SK-N-SH (cell line): ENCODE measurements at regions not wholly inside any gene's neighbourhood (a gene's known extent, or its start where the extent isn't known, plus 50 kb on each side); places are given as distances from the start of the nearest gene placed in this dataset.

Experiments used
- CTCF ChIA-PET: fragments of 300-600, 350-600 bp; formaldehyde crosslinking; extraction: SDS; loops from one replicate; lab custom pipeline; 2021; lab: Yijun Ruan, JAX
- POLR2A ChIA-PET: fragments of 350-600 bp; sonication (Branson Sonifier 250); formaldehyde crosslinking; extraction: SDS; loops from one replicate; lab custom pipeline; 2020; ENCODE audit warnings: antibody characterized with exemption, inconsistent platforms; lab: Yijun Ruan, JAX
- DNase-seq: peaks from one replicate; pipeline ENCODE4 v3.0.0; 2012
- H2AFZ ChIP-seq: fragments of 200-600 bp; sonication (generic); 2 replicates; pipeline ENCODE4 v1.8.1; 2016; ENCODE audit warnings: antibody characterized with exemption, mild to moderate bottlenecking, low read depth
- H3F3A ChIP-seq: fragments of 200-600 bp; sonication (generic); replicated peaks from 2 replicates; pipeline ENCODE3; 2016; ENCODE audit warnings: antibody characterized with exemption, mild to moderate bottlenecking; ENCODE audit not compliant: insufficient read depth
- H3K27ac ChIP-seq, 2 experiments: fragments of 200-500 bp in 1 of 2; fragments of 200-600 bp in 1 of 2; sonication (Bioruptor generic) in 1 of 2; sonication (generic), shearing (Covaris generic) in 1 of 2; 2 replicates each; pipeline versions ENCODE4 v1.5.1 to v1.6.1; 2014 to 2016; ENCODE audit warnings: low read depth in 2 of 2, inconsistent platforms in 1 of 2, low read length in 1 of 2, mild to moderate bottlenecking in 1 of 2, mixed read lengths in 1 of 2
- H3K27me3 ChIP-seq: fragments of 200-600 bp; sonication (generic), shearing (Covaris generic); 2 replicates; pipeline ENCODE4 v1.6.1; 2016; ENCODE audit warnings: mixed run types; ENCODE audit not compliant: insufficient read depth
- H3K36me3 ChIP-seq, 2 experiments: fragments of 200-500 bp in 1 of 2; fragments of 200-600 bp in 1 of 2; sonication (Bioruptor generic) in 1 of 2; sonication (generic) in 1 of 2; replicated peaks in 1 of 2; 2 replicates each; pipeline versions ENCODE3 to v1.5.1; 2014 to 2016; ENCODE audit warnings: low read length in 1 of 2, mild to moderate bottlenecking in 1 of 2; ENCODE audit not compliant: insufficient read depth in 2 of 2, control insufficient read depth in 1 of 2
- H3K4me1 ChIP-seq, 2 experiments: fragments of 200-500 bp in 1 of 2; fragments of 200-600 bp in 1 of 2; sonication (Bioruptor generic) in 1 of 2; sonication (generic), shearing (Covaris generic) in 1 of 2; 2 replicates each; pipeline versions ENCODE4 v1.5.1 to v1.6.1; 2014 to 2016; ENCODE audit warnings: low read depth in 1 of 2, low read length in 1 of 2, mixed run types in 1 of 2; ENCODE audit not compliant: insufficient read depth in 2 of 2, control insufficient read depth in 1 of 2
- H3K4me2 ChIP-seq: fragments of 200-600 bp; sonication (generic), shearing (Covaris generic); 2 replicates; pipeline ENCODE4 v1.6.1; 2017; ENCODE audit warnings: mixed run types
- H3K4me3 ChIP-seq, 2 experiments: fragments of 200-500 bp in 1 of 2; fragments of 200-600 bp in 1 of 2; sonication (Bioruptor generic) in 1 of 2; sonication (generic), shearing (Covaris generic) in 1 of 2; 2 replicates each; pipeline versions ENCODE4 v1.5.1 to v1.8.1; 2014 to 2016; ENCODE audit warnings: low read depth in 2 of 2, inconsistent platforms in 1 of 2, low read length in 1 of 2, mild to moderate bottlenecking in 1 of 2, mixed read lengths in 1 of 2, moderate library complexity in 1 of 2
- H3K79me2 ChIP-seq: fragments of 200-600 bp; sonication (generic); 2 replicates; pipeline ENCODE4 v1.8.1; 2017; ENCODE audit warnings: mild to moderate bottlenecking; ENCODE audit not compliant: insufficient read depth
- H3K9ac ChIP-seq: fragments of 200-600 bp; sonication (generic); 2 replicates; pipeline ENCODE4 v1.6.1; 2017; ENCODE audit warnings: mixed run types
- H3K9me2 ChIP-seq: fragments of 200-600 bp; sonication (generic); 2 replicates; pipeline ENCODE4 v1.6.1; 2017; ENCODE audit warnings: mixed run types
- H3K9me3 ChIP-seq: fragments of 200-600 bp; sonication (generic); 2 replicates; pipeline ENCODE4 v1.6.1; 2017; ENCODE audit warnings: mixed run types, mild to moderate bottlenecking, moderate library complexity
- H4K20me1 ChIP-seq: fragments of 200-600 bp; sonication (generic); 2 replicates; pipeline ENCODE4 v1.6.1; 2017; ENCODE audit warnings: mild to moderate bottlenecking, mixed run types; ENCODE audit not compliant: insufficient read depth
- CHD2 ChIP-seq: fragments of 150-350 bp; IDR thresholded peaks from 2 replicates; pipeline ENCODE4 v1.6.1; 2018; ENCODE audit warnings: low read length; ENCODE audit not compliant: partially characterized antibody
- ELF1 ChIP-seq: IDR thresholded peaks from 2 replicates; pipeline ENCODE4 v1.4.0; 2012
- EZH2phosphoT487 ChIP-seq: fragments of 200-600 bp; sonication (generic); IDR thresholded peaks from 2 replicates; pipeline ENCODE4 v1.6.1; 2017; ENCODE audit warnings: low read depth, mixed run types, mild to moderate bottlenecking, antibody characterized with exemption, moderate library complexity, borderline replicate concordance
- FOSL2 ChIP-seq: IDR thresholded peaks from 2 replicates; pipeline ENCODE4 v1.4.0; 2012; ENCODE audit warnings: low read depth, mild to moderate bottlenecking, moderate library complexity, borderline replicate concordance
- FOXJ3 ChIP-seq: sonication (generic); formaldehyde crosslinking; IDR thresholded peaks from 2 replicates; pipeline ENCODE4 v1.5.1; 2020; ENCODE audit warnings: mild to moderate bottlenecking, missing genetic modification reagents
- FOXM1 ChIP-seq: IDR thresholded peaks from 2 replicates; pipeline ENCODE4 v1.4.0; 2012; ENCODE audit warnings: low read depth, mild to moderate bottlenecking
- GABPA ChIP-seq: IDR thresholded peaks from 2 replicates; pipeline ENCODE4 v1.4.0; 2012; ENCODE audit warnings: low read depth, mild to moderate bottlenecking
- JUND ChIP-seq: IDR thresholded peaks from 2 replicates; pipeline ENCODE4 v1.4.0; 2012
- MXI1 ChIP-seq: IDR thresholded peaks from 2 replicates; pipeline ENCODE4 v1.6.1; 2012; ENCODE audit warnings: mild to moderate bottlenecking, low read depth, low read length, improper control_type of control experiment
- NRF1 ChIP-seq: IDR thresholded peaks from 2 replicates; pipeline ENCODE4 v1.6.1; 2012; ENCODE audit warnings: low read depth, mild to moderate bottlenecking, low read length
- RAD21 ChIP-seq: IDR thresholded peaks from 2 replicates; pipeline ENCODE4 v1.6.1; 2012; ENCODE audit warnings: mild to moderate bottlenecking, low read length
- RCOR1 ChIP-seq: fragments of 150-350 bp; IDR thresholded peaks from 2 replicates; pipeline ENCODE4 v1.6.1; 2017; ENCODE audit warnings: antibody characterized with exemption, low read length
- RFX5 ChIP-seq: IDR thresholded peaks from 2 replicates; pipeline ENCODE4 v1.6.1; 2012; ENCODE audit warnings: mild to moderate bottlenecking, improper control_type of control experiment, low read length
- TAF1 ChIP-seq: IDR thresholded peaks from 2 replicates; pipeline ENCODE4 v1.6.1; 2012; ENCODE audit warnings: low read depth, mild to moderate bottlenecking, low read length, moderate library complexity, borderline replicate concordance
- TCF12 ChIP-seq: IDR thresholded peaks from 2 replicates; pipeline ENCODE4 v1.4.0; 2012
- TEAD4 ChIP-seq: IDR thresholded peaks from 2 replicates; pipeline ENCODE4 v1.4.0; 2012; ENCODE audit warnings: mild to moderate bottlenecking, borderline replicate concordance; ENCODE audit not compliant: insufficient read depth
- YY1 ChIP-seq: IDR thresholded peaks from 2 replicates; pipeline ENCODE4 v1.4.0; 2012; ENCODE audit warnings: low read depth, mild to moderate bottlenecking
- WGBS: methylation state at CpG from one replicate; pipeline ENCODE4 v1.1.6; 2017; ENCODE audit warnings: low lambda C conversion rate; 5-methylcytosine and 5-hydroxymethylcytosine counted together
- TF ChIP-seq, protein P1 (sequence below): IDR thresholded peaks from 2 replicates; pipeline ENCODE4 v1.4.0; 2012; ENCODE audit warnings: low read depth, borderline replicate concordance
- TF ChIP-seq, protein P2 (sequence below): fragments of 150-350 bp; IDR thresholded peaks from 2 replicates; pipeline ENCODE4 v1.6.1; 2016; ENCODE audit warnings: mild to moderate bottlenecking, low read depth, low read length
- TF ChIP-seq, protein P3 (sequence below): fragments of 200-600 bp; sonication (generic); IDR thresholded peaks from 2 replicates; pipeline ENCODE4 v1.6.1; 2017; ENCODE audit warnings: antibody characterized with exemption, mild to moderate bottlenecking, moderate library complexity
- TF ChIP-seq, protein P4 (sequence below): fragments of 150-350 bp; IDR thresholded peaks from 2 replicates; pipeline ENCODE4 v1.6.1; 2017; ENCODE audit warnings: antibody characterized with exemption, low read length, low read depth, borderline replicate concordance

DNA sequence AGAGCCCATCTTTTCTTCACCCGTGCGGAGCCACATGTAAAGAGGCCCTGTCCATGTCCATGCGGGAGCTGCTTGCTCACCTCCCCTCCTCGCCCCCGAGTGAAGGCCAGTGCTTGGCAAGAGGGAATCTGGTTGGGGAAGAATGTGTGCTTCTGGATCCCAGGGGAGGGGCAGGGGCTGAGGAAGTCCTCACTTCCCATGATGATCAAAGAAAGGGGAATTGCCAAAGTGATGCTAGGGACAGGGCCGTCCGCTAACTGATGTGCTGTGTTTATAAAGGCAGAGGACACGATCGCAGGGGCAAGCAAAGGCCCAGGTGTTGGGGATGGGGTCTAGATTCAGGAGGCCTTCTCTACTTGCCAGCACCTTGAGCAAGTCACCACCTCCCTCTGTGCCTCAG is 137.4 kb upstream of the PRMT8 start:
- Histone ChIP-seq H4K20me1 (no peaks in the 10 kb centered on the region), H3K4me3 (no peak overlapping the region), H3F3A (no peaks in the 10 kb centered on the region), H3K27me3 (no peaks in the 10 kb centered on the region; the same call in 1 of the 2 replicates), H3K9me2 (no peaks in the 10 kb centered on the region), H3K27ac (no peak overlapping the region), H3K4me1 (no peaks in the 10 kb centered on the region), H3K4me2 (no peak overlapping the region), H3K36me3 (no peaks in the 10 kb centered on the region), H3K79me2 (no peaks in the 10 kb centered on the region), H3K9me3 (no peaks in the 10 kb centered on the region), H2AFZ (no peak overlapping the region), H3K9ac (no peak overlapping the region)
- TF ChIP-seq NRF1: no peak
- TF ChIP-seq, protein P1, sequence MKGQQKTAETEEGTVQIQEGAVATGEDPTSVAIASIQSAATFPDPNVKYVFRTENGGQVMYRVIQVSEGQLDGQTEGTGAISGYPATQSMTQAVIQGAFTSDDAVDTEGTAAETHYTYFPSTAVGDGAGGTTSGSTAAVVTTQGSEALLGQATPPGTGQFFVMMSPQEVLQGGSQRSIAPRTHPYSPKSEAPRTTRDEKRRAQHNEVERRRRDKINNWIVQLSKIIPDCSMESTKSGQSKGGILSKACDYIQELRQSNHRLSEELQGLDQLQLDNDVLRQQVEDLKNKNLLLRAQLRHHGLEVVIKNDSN: no peak
- no peak for TF ChIP-seq EZH2phosphoT487
- TF ChIP-seq RCOR1: no peak
- no peak for TF ChIP-seq ELF1
- TF ChIP-seq, protein P2, sequence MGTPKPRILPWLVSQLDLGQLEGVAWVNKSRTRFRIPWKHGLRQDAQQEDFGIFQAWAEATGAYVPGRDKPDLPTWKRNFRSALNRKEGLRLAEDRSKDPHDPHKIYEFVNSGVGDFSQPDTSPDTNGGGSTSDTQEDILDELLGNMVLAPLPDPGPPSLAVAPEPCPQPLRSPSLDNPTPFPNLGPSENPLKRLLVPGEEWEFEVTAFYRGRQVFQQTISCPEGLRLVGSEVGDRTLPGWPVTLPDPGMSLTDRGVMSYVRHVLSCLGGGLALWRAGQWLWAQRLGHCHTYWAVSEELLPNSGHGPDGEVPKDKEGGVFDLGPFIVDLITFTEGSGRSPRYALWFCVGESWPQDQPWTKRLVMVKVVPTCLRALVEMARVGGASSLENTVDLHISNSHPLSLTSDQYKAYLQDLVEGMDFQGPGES: no peak
- TF ChIP-seq, protein P3, sequence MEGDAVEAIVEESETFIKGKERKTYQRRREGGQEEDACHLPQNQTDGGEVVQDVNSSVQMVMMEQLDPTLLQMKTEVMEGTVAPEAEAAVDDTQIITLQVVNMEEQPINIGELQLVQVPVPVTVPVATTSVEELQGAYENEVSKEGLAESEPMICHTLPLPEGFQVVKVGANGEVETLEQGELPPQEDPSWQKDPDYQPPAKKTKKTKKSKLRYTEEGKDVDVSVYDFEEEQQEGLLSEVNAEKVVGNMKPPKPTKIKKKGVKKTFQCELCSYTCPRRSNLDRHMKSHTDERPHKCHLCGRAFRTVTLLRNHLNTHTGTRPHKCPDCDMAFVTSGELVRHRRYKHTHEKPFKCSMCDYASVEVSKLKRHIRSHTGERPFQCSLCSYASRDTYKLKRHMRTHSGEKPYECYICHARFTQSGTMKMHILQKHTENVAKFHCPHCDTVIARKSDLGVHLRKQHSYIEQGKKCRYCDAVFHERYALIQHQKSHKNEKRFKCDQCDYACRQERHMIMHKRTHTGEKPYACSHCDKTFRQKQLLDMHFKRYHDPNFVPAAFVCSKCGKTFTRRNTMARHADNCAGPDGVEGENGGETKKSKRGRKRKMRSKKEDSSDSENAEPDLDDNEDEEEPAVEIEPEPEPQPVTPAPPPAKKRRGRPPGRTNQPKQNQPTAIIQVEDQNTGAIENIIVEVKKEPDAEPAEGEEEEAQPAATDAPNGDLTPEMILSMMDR: no peak
- POLR2A ChIA-PET: no interaction called here
- no peak for DNase-seq
- 52% methylated on average over 8 of the region's 9 CpGs for WGBS
- CTCF ChIA-PET: interaction anchor here (0.8 to 2.6 kb wide), 3 partner anchors 11 to 450 kb away, joined by 3 to 6 read pairs (median 5); no protein-coding TSS in a partner anchor

DNA sequence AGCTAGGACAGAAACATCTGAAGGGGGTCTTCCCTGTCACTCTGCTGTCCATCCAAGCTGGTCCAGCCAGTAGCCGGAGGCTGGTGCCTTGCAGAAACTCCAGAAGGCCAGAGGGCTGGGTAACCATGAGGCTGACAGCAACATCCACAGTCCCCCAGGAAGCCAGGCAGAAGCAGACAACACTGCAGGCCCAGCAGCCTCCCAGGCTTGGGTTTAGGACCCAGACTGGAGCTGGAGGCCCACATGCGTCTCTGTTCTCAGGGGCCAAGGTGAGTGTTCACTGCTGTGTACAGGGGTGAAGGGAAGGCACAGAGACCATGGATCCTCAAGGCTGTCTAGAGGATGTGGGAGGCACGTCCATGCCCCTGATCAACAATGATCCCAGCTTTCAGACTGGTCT is 136.4 kb upstream of the PRMT8 start:
- Histone ChIP-seq H3K36me3 (no peaks in the 10 kb centered on the region), H3K9ac (no peak overlapping the region), H3K4me2 (no peak overlapping the region), H3K79me2 (no peaks in the 10 kb centered on the region), H2AFZ (no peak overlapping the region), H3K27ac (no peak overlapping the region), H3K4me3 (no peak overlapping the region), H3F3A (no peaks in the 10 kb centered on the region), H3K9me2 (no peaks in the 10 kb centered on the region), H3K27me3 (peaks cover 5% of the 10 kb centered on the region), H3K4me1 (no peaks in the 10 kb centered on the region), H4K20me1 (no peaks in the 10 kb centered on the region), H3K9me3 (no peaks in the 10 kb centered on the region)
- POLR2A ChIA-PET: no interaction called here
- no peak for DNase-seq
- WGBS: 21% methylated on average over 2 of the region's 3 CpGs
- no peak for TF ChIP-seq RCOR1
- TF ChIP-seq JUND: no peak
- TF ChIP-seq, protein P4, sequence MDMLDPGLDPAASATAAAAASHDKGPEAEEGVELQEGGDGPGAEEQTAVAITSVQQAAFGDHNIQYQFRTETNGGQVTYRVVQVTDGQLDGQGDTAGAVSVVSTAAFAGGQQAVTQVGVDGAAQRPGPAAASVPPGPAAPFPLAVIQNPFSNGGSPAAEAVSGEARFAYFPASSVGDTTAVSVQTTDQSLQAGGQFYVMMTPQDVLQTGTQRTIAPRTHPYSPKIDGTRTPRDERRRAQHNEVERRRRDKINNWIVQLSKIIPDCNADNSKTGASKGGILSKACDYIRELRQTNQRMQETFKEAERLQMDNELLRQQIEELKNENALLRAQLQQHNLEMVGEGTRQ: no peak
- no peak for TF ChIP-seq FOSL2
- no peak for TF ChIP-seq FOXM1
- no peak for TF ChIP-seq NRF1
- no peak for TF ChIP-seq CHD2
- TF ChIP-seq RFX5: no peak
- TF ChIP-seq GABPA: no peak
- no peak for TF ChIP-seq YY1
- TF ChIP-seq, protein P1: no peak
- no peak for TF ChIP-seq RAD21
- TF ChIP-seq MXI1: no peak
- TF ChIP-seq FOXJ3 (CRISPR knock-in tag): no peak
- TF ChIP-seq TEAD4: no peak
- no peak for TF ChIP-seq ELF1
- no peak for TF ChIP-seq TAF1
- no peak for TF ChIP-seq TCF12
- CTCF ChIA-PET: interaction anchor here (1.4 to 2.6 kb wide), 4 partner anchors 9 to 449 kb away, joined by 3 to 6 read pairs (median 4); no protein-coding TSS in a partner anchor
